ENCODE measurements at regions not wholly inside any gene's neighbourhood (a gene's known extent, or its start where the extent isn't known, plus 50 kb on each side); places are given as distances from the start of the nearest gene placed in this dataset.

- WGBS, 2 donors (ENCODE audit: low coverage in 1 of 2), result 89 to 93% methylated on average over 1 of the region's 1 CpG
- TF ChIP-seq EP300 (IDR thresholded peaks at IDR 0.05; ENCODE audit: low read depth) (no peak), POLR2A (IDR thresholded peaks at IDR 0.05) (no peak)
- intact Hi-C loops (cut with DNase I; ENCODE audit: low total_unique reads) (no loop called here), in situ Hi-C loops (cut with MboI; ENCODE audit: low pct_ligation_motif_present in 1 of 4, low pct_unique_long_range_greater_than_20kb in 1 of 4, low sequenced_read_pairs in 3 of 4) (no loop called here)
- H3K27me3 ChIP-seq, result no peaks in the 10 kb centered on the region
- no peaks in the 10 kb centered on the region for H3K9me3 ChIP-seq
- no peaks in the 10 kb centered on the region for H3K36me3 ChIP-seq
- no peaks in the 10 kb centered on the region for H3K4me1 ChIP-seq
- H3K27ac ChIP-seq, result no peak overlapping the region
- no peak for DNase-seq
- no peak overlapping the region for H3K4me3 ChIP-seq
Observed at GRCh38 chr3:174414902-174415301, 444.2 kb upstream of the NAALADL2 start.

- no peak overlapping the region for H3K4me3 ChIP-seq
- DNase-seq, result no peak
- H3K27ac ChIP-seq, result no peak overlapping the region
- in situ Hi-C loops (cut with MboI; ENCODE audit: low pct_ligation_motif_present in 1 of 4, low pct_unique_long_range_greater_than_20kb in 1 of 4, low sequenced_read_pairs in 3 of 4), result no loop called here
- intact Hi-C loops (cut with DNase I; ENCODE audit: low total_unique reads), result no loop called here
- no peaks in the 10 kb centered on the region for H3K36me3 ChIP-seq
- no peaks in the 10 kb centered on the region for H3K27me3 ChIP-seq
- 62 to 94% methylated on average over 3 to 4 of the region's 4 CpGs for WGBS, 2 donors (ENCODE audit: low coverage in 1 of 2)
- no peaks in the 10 kb centered on the region for H3K4me1 ChIP-seq
- TF ChIP-seq CTCF (IDR thresholded peaks at IDR 0.05) (no peak), POLR2AphosphoS5 (IDR thresholded peaks at IDR 0.05) (no peak), EP300 (IDR thresholded peaks at IDR 0.05; ENCODE audit: low read depth) (no peak), POLR2A (IDR thresholded peaks at IDR 0.05) (no peak)
- no peaks in the 10 kb centered on the region for H3K9me3 ChIP-seq
Observed at GRCh38 chr3:174417573-174417972, 441.6 kb upstream of the NAALADL2 start.

- intact Hi-C loops (cut with DNase I; ENCODE audit: low total_unique reads), result no loop called here
- H3K4me1 ChIP-seq, result no peaks in the 10 kb centered on the region
- no peak for DNase-seq
- in situ Hi-C loops (cut with MboI; ENCODE audit: low pct_ligation_motif_present in 1 of 4, low pct_unique_long_range_greater_than_20kb in 1 of 4, low sequenced_read_pairs in 3 of 4), result no loop called here
- H3K4me3 ChIP-seq, result no peak overlapping the region
- no peaks in the 10 kb centered on the region for H3K36me3 ChIP-seq
- 75% methylated on average over 1 of the region's 1 CpG for whole genome bisulfite sequencing, 2 donors (ENCODE audit: low coverage in 1 of 2)
- no peaks in the 10 kb centered on the region for H3K27me3 ChIP-seq
- no peak for TF ChIP-seq CTCF (IDR thresholded peaks at IDR 0.05)
- TF ChIP-seq EP300 (IDR thresholded peaks at IDR 0.05; ENCODE audit: low read depth), result no peak
- TF ChIP-seq POLR2AphosphoS5 (IDR thresholded peaks at IDR 0.05), result no peak
- TF ChIP-seq POLR2A (IDR thresholded peaks at IDR 0.05), result no peak
- H3K27ac ChIP-seq, result no peak overlapping the region
- no peaks in the 10 kb centered on the region for H3K9me3 ChIP-seq
Observed at GRCh38 chr3:174419216-174419615, 439.9 kb upstream of the NAALADL2 start.

- TF ChIP-seq POLR2AphosphoS5 (IDR thresholded peaks at IDR 0.05) (no peak), EP300 (IDR thresholded peaks at IDR 0.05; ENCODE audit: low read depth) (no peak), CTCF (IDR thresholded peaks at IDR 0.05) (no peak), POLR2A (IDR thresholded peaks at IDR 0.05) (no peak)
- in situ Hi-C loops (cut with MboI; ENCODE audit: low pct_ligation_motif_present in 1 of 4, low pct_unique_long_range_greater_than_20kb in 1 of 4, low sequenced_read_pairs in 3 of 4), result no loop called here
- Histone ChIP-seq H3K4me1 (no peaks in the 10 kb centered on the region), H3K36me3 (no peaks in the 10 kb centered on the region), H3K27ac (no peak overlapping the region), H3K4me3 (no peak overlapping the region), H3K9me3 (no peaks in the 10 kb centered on the region), H3K27me3 (no peaks in the 10 kb centered on the region)
- 76 to 79% methylated on average over 2 of the region's 2 CpGs for WGBS, 2 donors (ENCODE audit: low coverage in 1 of 2)
- intact Hi-C loops (cut with DNase I; ENCODE audit: low total_unique reads), result no loop called here
- no peak for DNase-seq
Observed at GRCh38 chr3:174423936-174424335, 435.2 kb upstream of the NAALADL2 start.

GRCh38 chr3:174424656-174425055, 434.5 kb upstream of the NAALADL2 start:
- 82% methylated on average over 1 of the region's 1 CpG; no CpG with 5 or more reads in 1 of the 2 donors for WGBS, 2 donors (ENCODE audit: low coverage in 1 of 2)
- no peak overlapping the region for H3K27ac ChIP-seq
- no peak for TF ChIP-seq POLR2A (IDR thresholded peaks at IDR 0.05)
- no peak for TF ChIP-seq POLR2AphosphoS5 (IDR thresholded peaks at IDR 0.05)
- no peak for TF ChIP-seq EP300 (IDR thresholded peaks at IDR 0.05; ENCODE audit: low read depth)
- TF ChIP-seq CTCF (IDR thresholded peaks at IDR 0.05), result no peak
- no peaks in the 10 kb centered on the region for H3K27me3 ChIP-seq
- intact Hi-C loops (cut with DNase I; ENCODE audit: low total_unique reads) (no loop called here), in situ Hi-C loops (cut with MboI; ENCODE audit: low pct_ligation_motif_present in 1 of 4, low pct_unique_long_range_greater_than_20kb in 1 of 4, low sequenced_read_pairs in 3 of 4) (no loop called here)
- no peaks in the 10 kb centered on the region for H3K4me1 ChIP-seq
- H3K36me3 ChIP-seq, result no peaks in the 10 kb centered on the region
- no peak for DNase-seq
- no peaks in the 10 kb centered on the region for H3K9me3 ChIP-seq
- no peak overlapping the region for H3K4me3 ChIP-seq

All from transverse colon (tissue), 4 donors.